Loucy (cell line): ENCODE measurements at regions not wholly inside any gene's neighbourhood (a gene's known extent, or its start where the extent isn't known, plus 50 kb on each side); places are given as distances from the start of the nearest gene placed in this dataset.
A peak's percentile ranks its signal among the peaks of the same experiment; 100 is the strongest.

Experiments used
- H2AFZ ChIP-seq: fragments of 200-600 bp; sonication (generic); 2 replicates; pipeline ENCODE4 v1.6.0; 2016; ENCODE audit warnings: antibody characterized with exemption, mild to moderate bottlenecking, low read length, moderate library complexity
- H3F3A ChIP-seq: fragments of 200-600 bp; 2 replicates; pipeline ENCODE4 v1.6.0; 2016; ENCODE audit warnings: antibody characterized with exemption, low read depth, mild to moderate bottlenecking
- H3K27me3 ChIP-seq: fragments of 200-600 bp; sonication (generic); 2 replicates; pipeline ENCODE4 v1.6.1; 2014; ENCODE audit warnings: low read length, mild to moderate bottlenecking; ENCODE audit not compliant: insufficient read depth, poor library complexity, severe bottlenecking
- H3K36me3 ChIP-seq: fragments of 200-600 bp; sonication (generic); 2 replicates; pipeline ENCODE4 v1.6.1; 2016; ENCODE audit warnings: low read length; ENCODE audit not compliant: insufficient read depth
- H3K4me1 ChIP-seq: fragments of 200-600 bp; sonication (generic); 2 replicates; pipeline ENCODE4 v1.5.1; 2014; ENCODE audit warnings: low read length, mild to moderate bottlenecking; ENCODE audit not compliant: insufficient read depth, poor library complexity, severe bottlenecking
- H3K4me2 ChIP-seq: fragments of 200-600 bp; sonication (generic); 2 replicates; pipeline ENCODE4 v1.6.0; 2014; ENCODE audit warnings: antibody characterized with exemption, low read length, low read depth, mild to moderate bottlenecking; ENCODE audit not compliant: poor library complexity, severe bottlenecking
- H3K4me3 ChIP-seq: fragments of 200-600 bp; sonication (generic); 2 replicates; pipeline ENCODE4 v1.5.1; 2014; ENCODE audit warnings: low read length, mild to moderate bottlenecking, mixed read lengths; ENCODE audit not compliant: poor library complexity, severe bottlenecking
- H3K79me2 ChIP-seq: fragments of 200-600 bp; sonication (generic); 2 replicates; pipeline ENCODE4 v1.6.1; 2014; ENCODE audit warnings: low read length; ENCODE audit not compliant: insufficient read depth
- H3K9ac ChIP-seq: fragments of 200-600 bp; sonication (generic); 2 replicates; pipeline ENCODE4 v1.6.0; 2014; ENCODE audit warnings: mild to moderate bottlenecking, low read depth, low read length, moderate library complexity; ENCODE audit not compliant: poor library complexity, severe bottlenecking
- H3K9me2 ChIP-seq: fragments of 200-600 bp; sonication (generic); replicated peaks from 2 replicates; pipeline ENCODE4 v1.6.1; 2016; ENCODE audit warnings: low read depth, low read length, mixed read lengths
- H3K9me3 ChIP-seq: fragments of 200-600 bp; sonication (generic); 2 replicates; pipeline ENCODE4 v1.6.1; 2014; ENCODE audit warnings: mild to moderate bottlenecking, antibody characterized with exemption, low read length, low read depth; ENCODE audit not compliant: insufficient read depth
- H4K20me1 ChIP-seq: fragments of 200-600 bp; sonication (generic); 2 replicates; pipeline ENCODE4 v1.6.0; 2014; ENCODE audit warnings: antibody characterized with exemption, low read length, mild to moderate bottlenecking; ENCODE audit not compliant: insufficient read depth, poor library complexity, severe bottlenecking
- EZH2phosphoT487 ChIP-seq: fragments of 200-600 bp; IDR thresholded peaks from 2 replicates; pipeline ENCODE4 v1.6.1; 2018; ENCODE audit warnings: antibody characterized with exemption, mild to moderate bottlenecking, moderate library complexity, borderline replicate concordance
- TF ChIP-seq, protein P1 (sequence below): fragments of 200-600 bp; sonication (generic); conservative IDR thresholded peaks from 2 replicates; pipeline ENCODE4 v1.5.1; 2014; ENCODE audit warnings: mild to moderate bottlenecking, antibody characterized with exemption, low read length

DNA sequence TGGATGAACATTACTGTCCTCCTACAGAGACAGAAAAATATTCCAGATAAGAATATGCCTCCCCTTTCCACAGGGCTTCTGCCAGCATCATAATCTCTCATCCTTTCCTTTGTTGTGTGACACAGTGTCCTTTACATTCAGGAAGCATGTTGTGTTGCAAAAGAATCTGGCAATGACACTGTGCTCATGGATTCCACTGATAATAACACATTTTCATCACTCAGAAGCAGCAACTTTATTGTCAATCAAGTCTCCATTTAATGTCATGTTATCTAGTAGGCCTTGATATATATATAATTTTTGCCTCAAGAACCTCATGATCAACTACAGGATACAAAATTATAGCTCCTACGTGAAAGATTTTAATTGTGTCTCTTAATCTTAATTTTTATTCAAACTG, 833.9 kb downstream of the FSTL5 start:
- Histone ChIP-seq H3K9me3 (no peaks in the 10 kb centered on the region), H3K4me1 (no peaks in the 10 kb centered on the region), H3K36me3 (no peaks in the 10 kb centered on the region), H3K9me2 (no peaks in the 10 kb centered on the region), H3K79me2 (no peaks in the 10 kb centered on the region), H3F3A (no peaks in the 10 kb centered on the region), H3K9ac (no peak overlapping the region), H3K27me3 (no peaks in the 10 kb centered on the region), H2AFZ (no peak overlapping the region), H4K20me1 (no peaks in the 10 kb centered on the region), H3K4me2 (no peak overlapping the region), H3K4me3 (no peak overlapping the region)
- TF ChIP-seq, protein P1, sequence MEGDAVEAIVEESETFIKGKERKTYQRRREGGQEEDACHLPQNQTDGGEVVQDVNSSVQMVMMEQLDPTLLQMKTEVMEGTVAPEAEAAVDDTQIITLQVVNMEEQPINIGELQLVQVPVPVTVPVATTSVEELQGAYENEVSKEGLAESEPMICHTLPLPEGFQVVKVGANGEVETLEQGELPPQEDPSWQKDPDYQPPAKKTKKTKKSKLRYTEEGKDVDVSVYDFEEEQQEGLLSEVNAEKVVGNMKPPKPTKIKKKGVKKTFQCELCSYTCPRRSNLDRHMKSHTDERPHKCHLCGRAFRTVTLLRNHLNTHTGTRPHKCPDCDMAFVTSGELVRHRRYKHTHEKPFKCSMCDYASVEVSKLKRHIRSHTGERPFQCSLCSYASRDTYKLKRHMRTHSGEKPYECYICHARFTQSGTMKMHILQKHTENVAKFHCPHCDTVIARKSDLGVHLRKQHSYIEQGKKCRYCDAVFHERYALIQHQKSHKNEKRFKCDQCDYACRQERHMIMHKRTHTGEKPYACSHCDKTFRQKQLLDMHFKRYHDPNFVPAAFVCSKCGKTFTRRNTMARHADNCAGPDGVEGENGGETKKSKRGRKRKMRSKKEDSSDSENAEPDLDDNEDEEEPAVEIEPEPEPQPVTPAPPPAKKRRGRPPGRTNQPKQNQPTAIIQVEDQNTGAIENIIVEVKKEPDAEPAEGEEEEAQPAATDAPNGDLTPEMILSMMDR: no peak
- no peak for TF ChIP-seq EZH2phosphoT487

DNA sequence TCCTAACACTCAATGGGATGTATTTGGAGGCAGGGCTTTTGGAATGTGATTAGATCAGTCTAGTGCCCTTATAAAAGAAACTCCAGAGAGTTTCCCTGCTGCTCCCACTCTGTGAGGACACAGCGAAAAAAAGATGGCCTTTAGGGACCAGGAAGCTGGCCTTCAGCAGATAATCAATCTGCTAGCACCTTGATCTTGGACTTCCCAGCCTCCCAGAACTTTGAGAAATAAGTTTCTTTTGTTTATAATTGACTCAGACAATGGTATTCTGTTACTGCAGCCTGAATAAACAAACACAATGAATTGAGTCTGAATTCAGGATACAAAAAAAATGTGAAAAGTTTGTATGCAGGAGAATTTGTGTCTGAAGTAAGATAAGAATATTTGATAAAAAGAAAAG, 842.1 kb downstream of the FSTL5 start:
- Histone ChIP-seq H3K4me2 (no peak overlapping the region), H3K79me2 (no peaks in the 10 kb centered on the region), H3F3A (no peaks in the 10 kb centered on the region), H3K9me2 (no peaks in the 10 kb centered on the region), H3K4me1 (no peaks in the 10 kb centered on the region), H3K9ac (no peak overlapping the region), H3K36me3 (no peaks in the 10 kb centered on the region), H4K20me1 (no peaks in the 10 kb centered on the region), H3K27me3 (no peaks in the 10 kb centered on the region), H3K4me3 (no peak overlapping the region), H3K9me3 (no peaks in the 10 kb centered on the region), H2AFZ (no peak overlapping the region)
- TF ChIP-seq EZH2phosphoT487: no peak
- TF ChIP-seq, protein P1: no peak

DNA sequence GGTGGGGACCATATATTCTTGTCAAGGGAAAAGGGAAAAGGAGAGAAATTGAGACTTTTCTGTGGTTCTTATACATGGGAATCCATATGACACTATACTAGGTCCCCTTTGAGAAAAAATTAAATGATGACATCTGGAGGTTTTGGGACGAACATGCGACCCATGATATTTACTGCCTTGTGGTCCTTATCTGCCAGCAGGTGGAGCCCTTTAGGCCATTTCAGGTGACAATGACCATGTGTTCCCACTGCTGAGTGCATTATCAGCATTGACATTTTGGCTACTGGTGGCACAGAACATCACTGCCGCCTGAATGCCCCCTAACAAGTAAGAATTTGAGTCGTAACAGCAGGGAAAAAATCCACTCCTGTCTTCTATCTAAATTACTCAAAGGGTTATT, 843.4 kb downstream of the FSTL5 start:
- Histone ChIP-seq H3K4me3 (no peak overlapping the region), H3K27me3 (no peaks in the 10 kb centered on the region), H2AFZ (no peak overlapping the region), H3K36me3 (no peaks in the 10 kb centered on the region), H3K4me1 (no peaks in the 10 kb centered on the region), H3K9ac (no peak overlapping the region), H3F3A (no peaks in the 10 kb centered on the region), H3K9me3 (no peaks in the 10 kb centered on the region), H4K20me1 (no peaks in the 10 kb centered on the region), H3K4me2 (no peak overlapping the region), H3K79me2 (no peaks in the 10 kb centered on the region), H3K9me2 (no peaks in the 10 kb centered on the region)
- TF ChIP-seq, protein P1: peak; percentile 67
- TF ChIP-seq EZH2phosphoT487: no peak
